AG04449 (cell line): ENCODE measurements at regions not wholly inside any gene's neighbourhood (a gene's known extent, or its start where the extent isn't known, plus 50 kb on each side); places are given as distances from the start of the nearest gene placed in this dataset.

Source experiments
- CTCF ChIA-PET: fragments of 350-600 bp; formaldehyde crosslinking; extraction: SDS; loops from one replicate; lab custom pipeline; 2021; ENCODE audit warnings: antibody characterized with exemption; lab: Yijun Ruan, JAX
- POLR2A ChIA-PET: fragments of 400-600, 350-600 bp; formaldehyde crosslinking; extraction: SDS; loops from one replicate; lab custom pipeline; 2020; ENCODE audit warnings: antibody characterized with exemption, inconsistent platforms; lab: Yijun Ruan, JAX
- DNase-seq: peaks from one replicate; pipeline ENCODE4 v3.0.0-alpha.2; 2010; ENCODE audit warnings: low read depth, low spot score
- H3K4me3 ChIP-seq: 2 replicates; pipeline ENCODE4 v1.5.1; 2011; ENCODE audit warnings: low read depth, mild to moderate bottlenecking, control low read depth, low read length
- TF ChIP-seq, protein P1 (sequence below): IDR thresholded peaks from one replicate; pipeline ENCODE4 v1.5.1; 2011; ENCODE audit warnings: mild to moderate bottlenecking, moderate library complexity, low read length, control low read depth, inconsistent platforms; ENCODE audit not compliant: insufficient read depth; ENCODE audit errors: missing control alignments

DNA sequence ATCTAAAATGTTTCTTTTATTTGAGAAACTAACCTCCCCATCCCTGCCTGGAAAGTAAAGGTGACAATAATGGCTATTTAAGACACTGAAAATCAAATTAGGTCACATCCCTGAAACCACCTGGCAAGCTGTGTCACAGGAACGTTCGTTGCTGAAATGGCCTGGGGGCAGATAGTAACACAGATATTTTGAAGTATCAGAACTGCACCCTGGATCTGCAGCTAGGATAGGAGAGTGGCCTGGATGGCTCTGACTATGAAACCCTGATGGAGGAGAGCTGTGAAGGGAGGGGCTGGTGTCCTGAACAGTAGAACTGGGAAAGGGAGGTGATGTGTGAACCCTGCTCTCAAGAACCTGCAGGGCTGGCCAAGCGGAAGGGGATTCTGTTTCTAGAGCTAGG, 648.3 kb upstream of the CFAP20DC start:
- CTCF ChIA-PET, result no interaction called here
- H3K4me3 ChIP-seq, result no peak overlapping the region
- no peak for DNase-seq
- POLR2A ChIA-PET, result no interaction called here
- TF ChIP-seq, protein P1, sequence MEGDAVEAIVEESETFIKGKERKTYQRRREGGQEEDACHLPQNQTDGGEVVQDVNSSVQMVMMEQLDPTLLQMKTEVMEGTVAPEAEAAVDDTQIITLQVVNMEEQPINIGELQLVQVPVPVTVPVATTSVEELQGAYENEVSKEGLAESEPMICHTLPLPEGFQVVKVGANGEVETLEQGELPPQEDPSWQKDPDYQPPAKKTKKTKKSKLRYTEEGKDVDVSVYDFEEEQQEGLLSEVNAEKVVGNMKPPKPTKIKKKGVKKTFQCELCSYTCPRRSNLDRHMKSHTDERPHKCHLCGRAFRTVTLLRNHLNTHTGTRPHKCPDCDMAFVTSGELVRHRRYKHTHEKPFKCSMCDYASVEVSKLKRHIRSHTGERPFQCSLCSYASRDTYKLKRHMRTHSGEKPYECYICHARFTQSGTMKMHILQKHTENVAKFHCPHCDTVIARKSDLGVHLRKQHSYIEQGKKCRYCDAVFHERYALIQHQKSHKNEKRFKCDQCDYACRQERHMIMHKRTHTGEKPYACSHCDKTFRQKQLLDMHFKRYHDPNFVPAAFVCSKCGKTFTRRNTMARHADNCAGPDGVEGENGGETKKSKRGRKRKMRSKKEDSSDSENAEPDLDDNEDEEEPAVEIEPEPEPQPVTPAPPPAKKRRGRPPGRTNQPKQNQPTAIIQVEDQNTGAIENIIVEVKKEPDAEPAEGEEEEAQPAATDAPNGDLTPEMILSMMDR, result no peak

DNA sequence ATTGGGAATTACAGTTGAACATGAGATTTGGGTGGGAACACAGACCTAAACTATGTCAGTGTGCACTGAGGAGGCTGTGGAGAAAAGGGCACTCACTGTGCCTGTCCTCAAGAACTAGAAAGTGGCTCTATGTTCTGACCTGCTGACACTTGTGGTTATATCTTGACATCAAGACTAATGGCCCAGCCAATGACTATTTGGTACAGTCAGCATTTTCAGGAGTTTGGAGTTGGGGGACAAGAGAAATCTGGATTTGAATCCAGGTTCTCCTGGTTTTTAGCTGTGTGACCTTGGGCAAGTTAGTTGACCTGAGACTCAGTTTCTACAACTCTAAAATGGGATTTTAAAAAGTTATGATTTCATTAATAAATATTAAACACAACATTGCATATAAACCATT, 647.0 kb upstream of the CFAP20DC start:
- ChIA-PET CTCF (no interaction called here), POLR2A (no interaction called here)
- no peak for DNase-seq
- H3K4me3 ChIP-seq, result no peak overlapping the region
- TF ChIP-seq, protein P1, result no peak

DNA sequence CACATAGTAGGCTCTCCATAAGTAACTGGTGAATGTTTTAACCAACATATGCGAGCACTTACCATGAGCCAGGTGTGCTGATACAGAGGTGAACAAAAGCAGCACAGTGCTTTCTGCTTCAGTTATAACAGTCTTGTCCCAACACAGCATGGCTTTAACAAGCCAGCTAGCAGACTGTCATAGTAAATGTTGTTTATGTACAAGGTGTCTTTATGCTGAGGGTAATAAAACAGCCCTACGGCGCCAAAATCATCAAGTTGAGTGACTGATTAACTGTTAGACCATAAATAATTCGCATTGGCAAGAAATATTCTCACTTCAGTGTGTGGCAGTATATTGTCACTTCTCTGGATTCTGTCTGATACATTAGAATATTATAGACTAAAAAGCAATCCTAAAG, 646.0 kb upstream of the CFAP20DC start:
- TF ChIP-seq, protein P1, result no peak
- H3K4me3 ChIP-seq, result no peak overlapping the region
- POLR2A ChIA-PET, result no interaction called here
- CTCF ChIA-PET, result no interaction called here
- no peak for DNase-seq

DNA sequence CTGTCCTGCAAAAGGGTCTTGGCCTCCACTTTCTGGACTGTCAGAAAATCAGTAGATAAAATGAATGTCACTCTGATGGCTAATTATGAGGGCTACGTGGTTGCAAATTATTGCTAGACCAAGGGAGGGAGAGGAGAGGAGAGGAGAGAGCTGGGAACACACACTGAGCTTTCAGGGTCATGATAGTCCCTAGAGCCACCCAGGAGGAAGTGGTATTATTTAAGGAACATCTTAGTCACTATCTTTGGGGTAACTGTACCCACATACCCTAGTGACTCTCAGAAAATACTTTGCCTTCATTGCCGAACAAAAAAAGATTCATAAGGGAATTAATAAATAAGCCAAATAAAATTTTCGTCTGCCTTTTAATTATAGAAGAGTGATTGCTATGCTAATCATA, 642.3 kb upstream of the CFAP20DC start:
- no peak for DNase-seq
- TF ChIP-seq, protein P1, result no peak
- ChIA-PET CTCF (no interaction called here), POLR2A (no interaction called here)
- H3K4me3 ChIP-seq, result no peak overlapping the region

DNA sequence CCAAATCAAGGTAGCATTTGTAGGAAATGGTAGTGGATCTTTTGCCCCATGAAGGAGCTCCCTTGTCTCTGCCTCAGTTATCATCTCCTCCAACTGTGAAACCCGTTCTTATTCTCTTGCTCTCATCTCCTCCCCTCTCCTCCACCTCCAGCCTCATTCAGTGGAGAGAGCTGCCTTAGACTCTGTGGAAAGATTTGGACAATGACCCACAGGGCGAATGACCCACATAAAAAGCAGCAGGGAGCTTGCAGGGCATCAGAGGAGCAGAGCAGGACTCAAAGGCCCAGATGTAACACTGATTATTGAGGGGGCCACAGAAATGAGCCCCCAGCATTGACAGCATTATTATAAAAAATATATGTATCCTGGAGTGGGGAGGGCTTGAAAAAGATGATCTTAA, 641.1 kb upstream of the CFAP20DC start:
- no peak for DNase-seq
- ChIA-PET CTCF (no interaction called here), POLR2A (no interaction called here)
- no peak overlapping the region for H3K4me3 ChIP-seq
- TF ChIP-seq, protein P1, result no peak

DNA sequence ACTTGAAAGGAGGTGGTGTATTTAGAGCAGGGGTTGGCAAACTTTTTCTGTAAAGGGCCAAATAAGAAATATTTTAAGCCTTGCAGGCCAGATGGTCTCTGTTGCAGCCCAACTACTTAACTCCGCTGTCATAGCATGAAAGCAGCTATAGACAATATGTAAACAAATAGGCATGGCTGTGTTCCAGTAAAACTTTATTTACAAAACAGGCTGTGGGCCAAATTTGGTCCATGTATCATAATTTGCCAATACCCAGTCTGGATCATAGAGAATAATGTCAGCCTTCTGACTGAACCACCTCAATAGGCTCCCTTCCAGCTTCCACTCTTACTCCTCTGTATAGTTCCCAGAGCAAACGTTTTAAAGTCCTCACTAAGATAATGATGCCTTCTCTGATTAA, 638.8 kb upstream of the CFAP20DC start:
- ChIA-PET CTCF (no interaction called here), POLR2A (no interaction called here)
- TF ChIP-seq, protein P1, result no peak
- DNase-seq, result no peak
- H3K4me3 ChIP-seq, result no peak overlapping the region

DNA sequence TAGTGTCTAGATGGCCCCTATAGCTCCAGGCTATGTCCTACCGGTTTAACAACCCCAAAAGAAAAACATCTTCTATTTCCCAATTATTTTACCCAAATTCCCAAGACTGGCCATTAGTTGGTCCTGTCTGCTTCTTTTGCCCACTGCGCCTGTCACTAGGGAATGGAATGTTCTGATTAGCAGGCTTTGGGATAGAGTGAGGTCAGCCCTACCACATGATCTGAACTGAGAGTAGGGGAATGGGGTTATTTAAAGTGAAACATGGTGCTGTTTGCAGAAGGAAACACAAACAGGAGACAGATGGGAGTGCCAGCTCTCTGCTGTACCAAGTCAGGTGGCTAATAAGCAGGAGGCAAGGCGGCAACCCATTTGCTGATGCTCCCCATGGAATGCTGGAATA, 635.6 kb upstream of the CFAP20DC start:
- DNase-seq, result no peak
- CTCF ChIA-PET, result no interaction called here
- POLR2A ChIA-PET, result no interaction called here
- H3K4me3 ChIP-seq, result no peak overlapping the region
- TF ChIP-seq, protein P1, result no peak
